ENCODE measurements at regions not wholly inside any gene's neighbourhood (a gene's known extent, or its start where the extent isn't known, plus 50 kb on each side); places are given as distances from the start of the nearest gene placed in this dataset.

- intact Hi-C loops (cut with DNase I; ENCODE audit: low total_unique reads) (no loop called here), in situ Hi-C loops (cut with MboI; ENCODE audit: low pct_ligation_motif_present in 1 of 4, low pct_unique_long_range_greater_than_20kb in 1 of 4, low sequenced_read_pairs in 3 of 4) (no loop called here)
- Histone ChIP-seq H3K27ac (no peak overlapping the region), H3K27me3 (no peaks in the 10 kb centered on the region), H3K4me3 (no peak overlapping the region), H3K36me3 (no peaks in the 10 kb centered on the region), H3K9me3 (no peaks in the 10 kb centered on the region), H3K4me1 (no peaks in the 10 kb centered on the region)
- TF ChIP-seq POLR2AphosphoS5 (IDR thresholded peaks at IDR 0.05): no peak
- TF ChIP-seq EP300 (IDR thresholded peaks at IDR 0.05; ENCODE audit: low read depth): no peak
- TF ChIP-seq CTCF (IDR thresholded peaks at IDR 0.05): no peak
- TF ChIP-seq POLR2A (IDR thresholded peaks at IDR 0.05): no peak
- DNase-seq: no peak
- WGBS, 2 donors (ENCODE audit: low coverage in 1 of 2): 93% methylated on average over 12 of the region's 12 CpGs; no CpG with 5 or more reads in 1 of the 2 donors
These were observed 236.2 kb downstream of the GLI2 start for GRCh38 chr2:120971866-120972265.

GRCh38 chr2:120972286-120972685 is 236.6 kb downstream of the GLI2 start:
- DNase-seq: no peak
- TF ChIP-seq POLR2AphosphoS5 (IDR thresholded peaks at IDR 0.05) (no peak), POLR2A (IDR thresholded peaks at IDR 0.05) (no peak), EP300 (IDR thresholded peaks at IDR 0.05; ENCODE audit: low read depth) (no peak)
- intact Hi-C loops (cut with DNase I; ENCODE audit: low total_unique reads): no loop called here
- WGBS, 2 donors (ENCODE audit: low coverage in 1 of 2): 69% methylated on average over 5 of the region's 6 CpGs; no CpG with 5 or more reads in 1 of the 2 donors
- Histone ChIP-seq H3K27me3 (no peaks in the 10 kb centered on the region), H3K4me1 (no peaks in the 10 kb centered on the region), H3K27ac (no peak overlapping the region), H3K4me3 (no peak overlapping the region), H3K36me3 (no peaks in the 10 kb centered on the region), H3K9me3 (no peaks in the 10 kb centered on the region)
- in situ Hi-C loops (cut with MboI; ENCODE audit: low pct_ligation_motif_present in 1 of 4, low pct_unique_long_range_greater_than_20kb in 1 of 4, low sequenced_read_pairs in 3 of 4): no loop called here

GRCh38 chr2:120973196-120973595 is 237.5 kb downstream of the GLI2 start:
- WGBS, 2 donors (ENCODE audit: low coverage in 1 of 2): 94% methylated on average over 17 of the region's 17 CpGs; no CpG with 5 or more reads in 1 of the 2 donors
- H3K36me3 ChIP-seq: no peaks in the 10 kb centered on the region
- H3K27ac ChIP-seq: no peak overlapping the region
- DNase-seq: no peak
- intact Hi-C loops (cut with DNase I; ENCODE audit: low total_unique reads): no loop called here
- H3K4me3 ChIP-seq: no peak overlapping the region
- no peaks in the 10 kb centered on the region for H3K4me1 ChIP-seq
- no peak for TF ChIP-seq POLR2AphosphoS5 (IDR thresholded peaks at IDR 0.05)
- no peaks in the 10 kb centered on the region for H3K27me3 ChIP-seq
- in situ Hi-C loops (cut with MboI; ENCODE audit: low pct_ligation_motif_present in 1 of 4, low pct_unique_long_range_greater_than_20kb in 1 of 4, low sequenced_read_pairs in 3 of 4): no loop called here
- no peaks in the 10 kb centered on the region for H3K9me3 ChIP-seq

GRCh38 chr2:120974950-120975349 is 239.3 kb downstream of the GLI2 start:
- in situ Hi-C loops (cut with MboI; ENCODE audit: low pct_ligation_motif_present in 1 of 4, low pct_unique_long_range_greater_than_20kb in 1 of 4, low sequenced_read_pairs in 3 of 4) (no loop called here), intact Hi-C loops (cut with DNase I; ENCODE audit: low total_unique reads) (no loop called here)
- no peak overlapping the region for H3K4me3 ChIP-seq
- no peak for DNase-seq
- no peak overlapping the region for H3K27ac ChIP-seq
- no peaks in the 10 kb centered on the region for H3K27me3 ChIP-seq
- H3K9me3 ChIP-seq: no peaks in the 10 kb centered on the region
- no peaks in the 10 kb centered on the region for H3K36me3 ChIP-seq
- no peaks in the 10 kb centered on the region for H3K4me1 ChIP-seq
- TF ChIP-seq POLR2A (IDR thresholded peaks at IDR 0.05): no peak
- no peak for TF ChIP-seq CTCF (IDR thresholded peaks at IDR 0.05)
- no peak for TF ChIP-seq EP300 (IDR thresholded peaks at IDR 0.05; ENCODE audit: low read depth)
- TF ChIP-seq POLR2AphosphoS5 (IDR thresholded peaks at IDR 0.05): no peak
- 88% methylated on average over 4 of the region's 4 CpGs; no CpG with 5 or more reads in 1 of the 2 donors for WGBS, 2 donors (ENCODE audit: low coverage in 1 of 2)

GRCh38 chr2:120976501-120977307 is 241.0 kb downstream of the GLI2 start:
- TF ChIP-seq POLR2AphosphoS5 (IDR thresholded peaks at IDR 0.05) (no peak), CTCF (IDR thresholded peaks at IDR 0.05) (no peak), EP300 (IDR thresholded peaks at IDR 0.05; ENCODE audit: low read depth) (no peak), POLR2A (IDR thresholded peaks at IDR 0.05) (no peak)
- Histone ChIP-seq H3K27ac (no peak overlapping the region), H3K9me3 (no peaks in the 10 kb centered on the region), H3K27me3 (no peaks in the 10 kb centered on the region), H3K4me3 (no peak overlapping the region), H3K36me3 (no peaks in the 10 kb centered on the region), H3K4me1 (no peaks in the 10 kb centered on the region)
- in situ Hi-C loops (cut with MboI; ENCODE audit: low pct_ligation_motif_present in 1 of 4, low pct_unique_long_range_greater_than_20kb in 1 of 4, low sequenced_read_pairs in 3 of 4) (no loop called here), intact Hi-C loops (cut with DNase I; ENCODE audit: low total_unique reads) (no loop called here)
- WGBS, 2 donors (ENCODE audit: low coverage in 1 of 2): 73 to 85% methylated on average over 4 to 12 of the region's 12 CpGs
- no peak for DNase-seq
